ENCODE measurements at regions not wholly inside any gene's neighbourhood (a gene's known extent, or its start where the extent isn't known, plus 50 kb on each side); places are given as distances from the start of the nearest gene placed in this dataset.
"Not testable (repeated sequence)": the region's sequence is repeated elsewhere in the genome, so short reads cannot be mapped to it uniquely, and the experiment has no call there.

GRCh38 chr12:84117190-84117589 is 795.4 kb downstream of the SLC6A15 start:
- Histone ChIP-seq H3K9me3 (no peaks in the 10 kb centered on the region), H3K27ac (no peak overlapping the region), H3K4me3 (no peak overlapping the region), H3K4me1 (no peaks in the 10 kb centered on the region), H3K36me3 (no peaks in the 10 kb centered on the region), H3K27me3 (no peaks in the 10 kb centered on the region)
- intact Hi-C loops (cut with DNase I): no loop called here
- WGBS (ENCODE audit: insufficient coverage, low coverage, low lambda C conversion rate, missing lambda C conversion rate): 64% methylated on average over 3 of the region's 3 CpGs
- ATAC-seq: no peak
- TF ChIP-seq POLR2A (IDR thresholded peaks at IDR 0.05): no peak
- TF ChIP-seq CTCF (IDR thresholded peaks at IDR 0.05): no peak
- no peak for DNase-seq

GRCh38 chr12:84113666-84114065 is 798.9 kb downstream of the SLC6A15 start:
- WGBS (ENCODE audit: insufficient coverage, low coverage, low lambda C conversion rate, missing lambda C conversion rate): 64% methylated on average over 1 of the region's 1 CpG
- no peaks in the 10 kb centered on the region for H3K4me1 ChIP-seq
- intact Hi-C loops (cut with DNase I): no loop called here
- TF ChIP-seq POLR2A (IDR thresholded peaks at IDR 0.05) (no peak), CTCF (IDR thresholded peaks at IDR 0.05) (no peak)
- H3K27ac ChIP-seq: no peak overlapping the region
- no peaks in the 10 kb centered on the region for H3K27me3 ChIP-seq
- H3K4me3 ChIP-seq: no peak overlapping the region
- H3K9me3 ChIP-seq: no peaks in the 10 kb centered on the region
- no peaks in the 10 kb centered on the region for H3K36me3 ChIP-seq
- ATAC-seq (no peak), DNase-seq (no peak)

GRCh38 chr12:84103886-84104285 is 808.7 kb downstream of the SLC6A15 start:
- H3K9me3 ChIP-seq; DNase-seq; H3K36me3 ChIP-seq; H3K4me1 ChIP-seq; intact Hi-C loops (cut with DNase I); H3K27me3 ChIP-seq; H3K27ac ChIP-seq; H3K4me3 ChIP-seq; ATAC-seq: not testable (repeated sequence)
- WGBS (ENCODE audit: insufficient coverage, low coverage, low lambda C conversion rate, missing lambda C conversion rate): 65% methylated on average over 4 of the region's 4 CpGs

GRCh38 chr12:84101963-84102362 is 810.6 kb downstream of the SLC6A15 start:
- intact Hi-C loops (cut with DNase I); H3K27me3 ChIP-seq; ATAC-seq; H3K9me3 ChIP-seq; H3K36me3 ChIP-seq; H3K4me3 ChIP-seq; H3K27ac ChIP-seq; H3K4me1 ChIP-seq; DNase-seq: not testable (repeated sequence)
- 85% methylated on average over 8 of the region's 8 CpGs for WGBS (ENCODE audit: insufficient coverage, low coverage, low lambda C conversion rate, missing lambda C conversion rate)

- H3K4me3 ChIP-seq; H3K36me3 ChIP-seq; H3K27ac ChIP-seq; DNase-seq; ATAC-seq; H3K27me3 ChIP-seq; H3K4me1 ChIP-seq; H3K9me3 ChIP-seq; intact Hi-C loops (cut with DNase I): not testable (repeated sequence)
- 33% methylated on average over 1 of the region's 1 CpG for WGBS (ENCODE audit: insufficient coverage, low coverage, low lambda C conversion rate, missing lambda C conversion rate)
Observed at GRCh38 chr12:84099591-84099990, 813.0 kb downstream of the SLC6A15 start.

GRCh38 chr12:84091651-84092050 is 820.9 kb downstream of the SLC6A15 start:
- H3K27ac ChIP-seq: no peak overlapping the region
- H3K27me3 ChIP-seq: no peaks in the 10 kb centered on the region
- no peaks in the 10 kb centered on the region for H3K9me3 ChIP-seq
- WGBS (ENCODE audit: insufficient coverage, low coverage, low lambda C conversion rate, missing lambda C conversion rate): 68% methylated on average over 4 of the region's 4 CpGs
- H3K4me1 ChIP-seq: no peaks in the 10 kb centered on the region
- DNase-seq: peak in 1 of 3 donors; percentile 7
- ATAC-seq: no peak
- TF ChIP-seq POLR2A (IDR thresholded peaks at IDR 0.05): no peak
- TF ChIP-seq CTCF (IDR thresholded peaks at IDR 0.05): no peak
- intact Hi-C loops (cut with DNase I): no loop called here
- no peak overlapping the region for H3K4me3 ChIP-seq
- H3K36me3 ChIP-seq: no peaks in the 10 kb centered on the region

All from right lobe of liver (tissue), 6 donors.